ENCODE measurements at regions not wholly inside any gene's neighbourhood (a gene's known extent, or its start where the extent isn't known, plus 50 kb on each side); places are given as distances from the start of the nearest gene placed in this dataset.

DNA sequence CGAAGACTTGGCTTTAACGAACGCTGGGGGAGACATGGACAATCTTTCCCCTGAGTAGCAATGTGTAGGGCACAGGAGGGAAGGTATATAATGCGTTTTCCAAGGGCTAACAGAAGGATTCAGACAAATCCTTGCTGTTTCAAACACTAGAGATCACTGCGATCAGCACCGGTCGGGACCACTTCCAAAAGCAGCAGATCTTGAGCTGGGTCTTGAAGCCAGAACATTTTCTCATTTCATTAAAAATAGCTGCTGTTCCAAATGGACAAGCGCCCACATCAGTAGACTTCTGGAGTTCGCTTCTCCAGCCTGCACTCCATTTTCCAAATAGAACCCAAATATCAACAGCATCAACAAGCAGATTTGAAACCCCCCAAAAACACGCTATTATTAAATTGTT lies 65.1 kb upstream of the MAPRE2 start:
- no peak for TF ChIP-seq POLR2A (IDR thresholded peaks at IDR 0.05)
- TF ChIP-seq, protein P1, sequence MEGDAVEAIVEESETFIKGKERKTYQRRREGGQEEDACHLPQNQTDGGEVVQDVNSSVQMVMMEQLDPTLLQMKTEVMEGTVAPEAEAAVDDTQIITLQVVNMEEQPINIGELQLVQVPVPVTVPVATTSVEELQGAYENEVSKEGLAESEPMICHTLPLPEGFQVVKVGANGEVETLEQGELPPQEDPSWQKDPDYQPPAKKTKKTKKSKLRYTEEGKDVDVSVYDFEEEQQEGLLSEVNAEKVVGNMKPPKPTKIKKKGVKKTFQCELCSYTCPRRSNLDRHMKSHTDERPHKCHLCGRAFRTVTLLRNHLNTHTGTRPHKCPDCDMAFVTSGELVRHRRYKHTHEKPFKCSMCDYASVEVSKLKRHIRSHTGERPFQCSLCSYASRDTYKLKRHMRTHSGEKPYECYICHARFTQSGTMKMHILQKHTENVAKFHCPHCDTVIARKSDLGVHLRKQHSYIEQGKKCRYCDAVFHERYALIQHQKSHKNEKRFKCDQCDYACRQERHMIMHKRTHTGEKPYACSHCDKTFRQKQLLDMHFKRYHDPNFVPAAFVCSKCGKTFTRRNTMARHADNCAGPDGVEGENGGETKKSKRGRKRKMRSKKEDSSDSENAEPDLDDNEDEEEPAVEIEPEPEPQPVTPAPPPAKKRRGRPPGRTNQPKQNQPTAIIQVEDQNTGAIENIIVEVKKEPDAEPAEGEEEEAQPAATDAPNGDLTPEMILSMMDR (IDR thresholded peaks at IDR 0.05) = no peak

All from thyroid gland (tissue), 4 donors.